Glutamatergic neuron (in vitro differentiated cells): ENCODE measurements at regions not wholly inside any gene's neighbourhood (a gene's known extent, or its start where the extent isn't known, plus 50 kb on each side); places are given as distances from the start of the nearest gene placed in this dataset.

Source experiments
- DNase-seq: peaks from one replicate; pipeline ENCODE4 v3.0.0; 2022
- H3K27ac Mint-ChIP-seq: one replicate; pipeline ENCODE4 v1.8.0; 2020; ENCODE audit warnings: mild to moderate bottlenecking, mixed read lengths, inconsistent platforms; ENCODE audit not compliant: unreplicated experiment
- H3K27me3 Mint-ChIP-seq: one replicate; pipeline ENCODE4 v1.8.0; 2020; ENCODE audit warnings: mild to moderate bottlenecking, moderate library complexity, mixed read lengths, inconsistent platforms; ENCODE audit not compliant: unreplicated experiment
- H3K36me3 Mint-ChIP-seq: one replicate; pipeline ENCODE4 v1.8.0; 2020; ENCODE audit warnings: mild to moderate bottlenecking, mixed read lengths, inconsistent platforms; ENCODE audit not compliant: unreplicated experiment
- H3K4me1 Mint-ChIP-seq: one replicate; pipeline ENCODE4 v1.8.0; 2020; ENCODE audit warnings: mild to moderate bottlenecking, low read depth, mixed read lengths, inconsistent platforms; ENCODE audit not compliant: unreplicated experiment
- H3K4me3 Mint-ChIP-seq: one replicate; pipeline ENCODE4 v1.8.0; 2020; ENCODE audit warnings: mild to moderate bottlenecking, mixed read lengths, inconsistent platforms; ENCODE audit not compliant: unreplicated experiment
- H3K9me3 Mint-ChIP-seq: one replicate; pipeline ENCODE4 v1.8.0; 2020; ENCODE audit warnings: mild to moderate bottlenecking, moderate library complexity, mixed read lengths, inconsistent platforms; ENCODE audit not compliant: unreplicated experiment
- TF ChIP-seq, protein P1 (sequence below): fragments of 200-600 bp; sonication (generic); IDR thresholded peaks from one replicate; pipeline ENCODE4 v1.5.0; 2021; ENCODE audit not compliant: partially characterized antibody, unreplicated experiment

DNA sequence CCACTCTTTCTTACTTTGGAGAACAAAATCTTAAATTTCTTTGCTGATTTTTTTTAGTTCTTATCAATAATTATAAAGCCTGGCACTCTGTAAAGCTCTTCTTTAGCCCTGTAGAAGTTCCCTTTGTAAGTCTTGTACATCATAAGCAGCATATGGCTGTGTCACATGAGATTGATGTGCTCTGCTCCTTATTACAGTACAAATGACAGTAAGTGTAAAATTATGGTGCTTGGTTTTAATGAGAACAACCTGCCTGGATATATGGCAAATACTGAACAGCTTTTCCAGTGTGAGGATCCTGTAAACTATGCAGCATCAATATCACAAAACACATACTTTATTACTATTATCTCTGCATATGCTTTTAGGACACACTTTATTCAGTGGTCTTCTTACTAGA is 145.9 kb upstream of the GNPDA2 start:
- H3K27ac Mint-ChIP-seq: no peak overlapping the region
- H3K4me1 Mint-ChIP-seq: peaks cover 5% of the 10 kb centered on the region
- TF ChIP-seq, protein P1, sequence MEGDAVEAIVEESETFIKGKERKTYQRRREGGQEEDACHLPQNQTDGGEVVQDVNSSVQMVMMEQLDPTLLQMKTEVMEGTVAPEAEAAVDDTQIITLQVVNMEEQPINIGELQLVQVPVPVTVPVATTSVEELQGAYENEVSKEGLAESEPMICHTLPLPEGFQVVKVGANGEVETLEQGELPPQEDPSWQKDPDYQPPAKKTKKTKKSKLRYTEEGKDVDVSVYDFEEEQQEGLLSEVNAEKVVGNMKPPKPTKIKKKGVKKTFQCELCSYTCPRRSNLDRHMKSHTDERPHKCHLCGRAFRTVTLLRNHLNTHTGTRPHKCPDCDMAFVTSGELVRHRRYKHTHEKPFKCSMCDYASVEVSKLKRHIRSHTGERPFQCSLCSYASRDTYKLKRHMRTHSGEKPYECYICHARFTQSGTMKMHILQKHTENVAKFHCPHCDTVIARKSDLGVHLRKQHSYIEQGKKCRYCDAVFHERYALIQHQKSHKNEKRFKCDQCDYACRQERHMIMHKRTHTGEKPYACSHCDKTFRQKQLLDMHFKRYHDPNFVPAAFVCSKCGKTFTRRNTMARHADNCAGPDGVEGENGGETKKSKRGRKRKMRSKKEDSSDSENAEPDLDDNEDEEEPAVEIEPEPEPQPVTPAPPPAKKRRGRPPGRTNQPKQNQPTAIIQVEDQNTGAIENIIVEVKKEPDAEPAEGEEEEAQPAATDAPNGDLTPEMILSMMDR: no peak
- H3K4me3 Mint-ChIP-seq: no peak overlapping the region
- no peaks in the 10 kb centered on the region for H3K27me3 Mint-ChIP-seq
- H3K36me3 Mint-ChIP-seq: no peaks in the 10 kb centered on the region
- H3K9me3 Mint-ChIP-seq: no peaks in the 10 kb centered on the region
- no peak for DNase-seq

DNA sequence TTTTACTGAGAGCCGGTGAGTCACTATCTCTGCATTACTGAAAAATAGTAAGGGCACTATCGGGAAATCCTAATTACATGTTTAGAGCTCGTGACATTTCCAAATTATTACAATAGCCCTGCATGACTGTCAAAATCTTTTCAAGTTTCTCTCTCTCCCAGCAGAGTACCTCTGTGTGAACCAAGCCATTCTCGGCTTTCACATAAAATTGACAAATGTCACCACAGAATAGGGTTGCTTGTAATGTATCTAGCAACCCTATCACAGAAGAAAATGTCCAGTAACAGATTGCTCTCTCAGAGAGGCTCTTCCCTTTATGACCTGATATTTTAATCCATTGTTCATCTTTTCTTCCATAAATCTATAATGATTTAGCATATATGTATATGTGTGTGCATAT is 144.8 kb upstream of the GNPDA2 start:
- H3K36me3 Mint-ChIP-seq: no peaks in the 10 kb centered on the region
- DNase-seq: no peak
- no peaks in the 10 kb centered on the region for H3K9me3 Mint-ChIP-seq
- H3K27ac Mint-ChIP-seq: no peak overlapping the region
- H3K4me1 Mint-ChIP-seq: peaks cover 5% of the 10 kb centered on the region
- no peaks in the 10 kb centered on the region for H3K27me3 Mint-ChIP-seq
- H3K4me3 Mint-ChIP-seq: no peak overlapping the region
- TF ChIP-seq, protein P1: no peak

DNA sequence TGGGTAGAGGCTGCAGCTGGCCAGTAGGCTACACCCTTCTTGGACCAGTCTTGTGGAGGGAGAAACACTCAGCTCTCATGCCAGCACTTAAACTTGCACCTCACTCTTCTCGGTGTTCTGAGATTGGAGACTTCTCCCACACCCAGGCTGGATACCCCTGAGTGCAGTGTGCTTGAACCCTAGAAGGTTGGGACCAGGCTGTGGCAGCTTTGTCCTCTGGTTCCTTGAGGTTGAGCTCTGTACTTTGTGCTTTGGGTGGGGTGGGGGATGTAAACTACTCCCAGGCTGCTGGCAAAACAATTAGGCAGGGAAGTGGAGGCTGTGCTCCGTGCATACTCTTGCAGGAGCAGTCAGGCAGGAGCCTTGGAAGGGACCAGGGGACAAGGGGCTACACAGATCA is 143.6 kb upstream of the GNPDA2 start:
- TF ChIP-seq, protein P1: no peak
- peaks cover 5% of the 10 kb centered on the region for H3K4me1 Mint-ChIP-seq
- no peak for DNase-seq
- H3K4me3 Mint-ChIP-seq: no peak overlapping the region
- H3K36me3 Mint-ChIP-seq: no peaks in the 10 kb centered on the region
- H3K9me3 Mint-ChIP-seq: no peaks in the 10 kb centered on the region
- no peak overlapping the region for H3K27ac Mint-ChIP-seq
- H3K27me3 Mint-ChIP-seq: no peaks in the 10 kb centered on the region

DNA sequence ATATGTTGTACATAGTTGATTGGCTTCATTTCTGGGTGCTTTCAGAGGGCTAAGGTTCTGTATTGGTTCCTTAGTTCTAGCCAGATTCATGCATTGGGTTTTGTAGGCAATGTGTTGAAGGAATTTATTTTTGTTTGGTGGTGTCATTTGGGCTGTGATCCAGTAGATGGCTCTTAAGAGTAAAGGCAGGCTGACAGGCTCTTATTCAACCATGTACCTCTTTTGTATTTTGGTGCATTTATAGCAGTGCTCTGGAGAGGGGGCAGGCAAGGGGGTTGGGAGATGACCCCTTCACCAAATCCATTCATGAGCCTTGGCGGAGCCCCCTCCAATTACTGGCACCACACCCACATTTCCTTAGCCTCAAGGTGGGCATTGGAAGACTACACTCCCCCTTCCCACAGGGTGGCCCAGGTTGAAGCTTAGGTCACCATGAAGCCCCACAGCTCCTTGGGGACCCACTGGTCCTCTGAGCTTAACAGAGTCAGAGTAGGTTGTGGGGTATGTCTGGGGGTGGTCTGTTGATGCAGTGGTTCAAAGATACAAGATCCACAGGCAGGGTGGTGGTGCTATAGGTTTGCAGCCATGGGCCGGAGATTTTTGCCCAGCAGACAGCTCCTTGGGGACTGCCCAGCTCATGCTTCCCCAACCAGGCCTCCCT is 143.0 kb upstream of the GNPDA2 start:
- no peak for DNase-seq
- Mint-ChIP-seq H3K4me1 (peaks cover 5% of the 10 kb centered on the region), H3K27me3 (no peaks in the 10 kb centered on the region), H3K4me3 (no peak overlapping the region), H3K36me3 (no peaks in the 10 kb centered on the region), H3K27ac (no peak overlapping the region), H3K9me3 (no peaks in the 10 kb centered on the region)
- TF ChIP-seq, protein P1: no peak

DNA sequence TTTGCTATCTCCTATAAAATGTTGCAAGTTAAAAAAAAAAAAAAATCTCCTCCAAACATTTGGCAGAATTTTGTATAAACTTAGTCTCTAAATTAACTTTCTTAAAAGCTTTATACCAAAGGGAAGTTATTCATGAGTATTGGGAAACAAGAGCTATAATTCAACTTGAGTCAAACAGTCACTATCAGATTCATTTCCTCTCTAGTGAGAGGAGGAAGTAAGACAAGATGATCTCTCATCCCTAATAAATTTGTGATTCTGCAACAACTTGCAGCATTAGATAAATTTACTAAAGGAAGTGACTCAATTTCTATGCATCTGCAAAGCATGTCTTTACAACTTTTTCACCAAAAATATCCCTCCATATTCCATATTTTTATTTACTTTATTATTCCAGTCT is 135.4 kb upstream of the GNPDA2 start:
- TF ChIP-seq, protein P1: no peak
- Mint-ChIP-seq H3K36me3 (no peaks in the 10 kb centered on the region), H3K4me1 (no peaks in the 10 kb centered on the region), H3K9me3 (no peaks in the 10 kb centered on the region), H3K27me3 (peaks cover 2% of the 10 kb centered on the region), H3K4me3 (no peak overlapping the region), H3K27ac (no peak overlapping the region)
- no peak for DNase-seq
